ENCODE measurements at regions not wholly inside any gene's neighbourhood (a gene's known extent, or its start where the extent isn't known, plus 50 kb on each side); places are given as distances from the start of the nearest gene placed in this dataset.

GRCh38 chr18:76013057-76013456 is 482.0 kb downstream of the ZNF516 start:
- TF ChIP-seq CTCF (IDR thresholded peaks at IDR 0.05) (no peak), POLR2A (IDR thresholded peaks at IDR 0.05) (no peak), POLR2AphosphoS5 (IDR thresholded peaks at IDR 0.05; ENCODE audit: insufficient read depth in 1 of 2, low read depth in 1 of 2) (no peak)
